Mucosa of rectum (tissue), 2 donors: ENCODE measurements at regions not wholly inside any gene's neighbourhood (a gene's known extent, or its start where the extent isn't known, plus 50 kb on each side); places are given as distances from the start of the nearest gene placed in this dataset.

Experiments used
- H3K27ac ChIP-seq, 2 donors: one replicate each; pipeline ENCODE4 v1.7.0; 2013; ENCODE audit warnings: inconsistent platforms in 2 of 2, low read depth in 2 of 2, low read length in 2 of 2
- H3K27me3 ChIP-seq, 2 donors: one replicate each; pipeline ENCODE4 v1.7.0; 2013; ENCODE audit warnings: low read length in 2 of 2; ENCODE audit not compliant: control insufficient read depth in 2 of 2, insufficient read depth in 2 of 2
- H3K36me3 ChIP-seq, 2 donors: one replicate each; pipeline ENCODE4 v1.7.0; 2013; ENCODE audit warnings: low read length in 2 of 2; ENCODE audit not compliant: control insufficient read depth in 2 of 2, insufficient read depth in 2 of 2
- H3K4me1 ChIP-seq, 2 donors: one replicate each; pipeline ENCODE4 v1.7.0; 2013; ENCODE audit warnings: low read length in 2 of 2, mild to moderate bottlenecking in 1 of 2; ENCODE audit not compliant: control insufficient read depth in 2 of 2, insufficient read depth in 2 of 2
- H3K4me3 ChIP-seq, 2 donors: one replicate each; pipeline ENCODE4 v1.7.0; 2013; ENCODE audit warnings: low read length in 2 of 2
- H3K9ac ChIP-seq, 2 donors: one replicate each; pipeline ENCODE4 v1.7.0; 2013; ENCODE audit warnings: low read length in 2 of 2, low read depth in 1 of 2, mild to moderate bottlenecking in 1 of 2
- H3K9me3 ChIP-seq, 2 donors: one replicate each; pipeline ENCODE4 v1.7.0; 2013; ENCODE audit warnings: low read length in 2 of 2; ENCODE audit not compliant: control insufficient read depth in 2 of 2
- donor health status: healthy.
- donor health status: Normal muscosa, but diverticular disease.

GRCh38 chr15:77733579-77734300 lies 101.0 kb upstream of the LINGO1 start:
- no peaks in the 10 kb centered on the region for H3K9me3 ChIP-seq
- peaks cover 0 to 4% of the 10 kb centered on the region in 2 donors for H3K27me3 ChIP-seq
- H3K4me3 ChIP-seq = no peak overlapping the region
- no peak overlapping the region for H3K27ac ChIP-seq
- H3K4me1 ChIP-seq = no peaks in the 10 kb centered on the region
- H3K36me3 ChIP-seq = no peaks in the 10 kb centered on the region
- no peak overlapping the region for H3K9ac ChIP-seq

- H3K4me1 ChIP-seq = no peaks in the 10 kb centered on the region
- H3K36me3 ChIP-seq = no peaks in the 10 kb centered on the region
- no peak overlapping the region for H3K27ac ChIP-seq
- H3K4me3 ChIP-seq = no peak overlapping the region
- no peak overlapping the region for H3K9ac ChIP-seq
- no peaks in the 10 kb centered on the region for H3K27me3 ChIP-seq
- no peaks in the 10 kb centered on the region for H3K9me3 ChIP-seq
Measured at GRCh38 chr15:77732514-77733335, 100.0 kb upstream of the LINGO1 start.

GRCh38 chr15:77731945-77732344 lies 99.2 kb upstream of the LINGO1 start:
- Histone ChIP-seq H3K27ac (no peak overlapping the region), H3K9ac (no peak overlapping the region), H3K4me3 (no peak overlapping the region), H3K36me3 (no peaks in the 10 kb centered on the region), H3K4me1 (no peaks in the 10 kb centered on the region), H3K27me3 (no peaks in the 10 kb centered on the region), H3K9me3 (no peaks in the 10 kb centered on the region)

DNA sequence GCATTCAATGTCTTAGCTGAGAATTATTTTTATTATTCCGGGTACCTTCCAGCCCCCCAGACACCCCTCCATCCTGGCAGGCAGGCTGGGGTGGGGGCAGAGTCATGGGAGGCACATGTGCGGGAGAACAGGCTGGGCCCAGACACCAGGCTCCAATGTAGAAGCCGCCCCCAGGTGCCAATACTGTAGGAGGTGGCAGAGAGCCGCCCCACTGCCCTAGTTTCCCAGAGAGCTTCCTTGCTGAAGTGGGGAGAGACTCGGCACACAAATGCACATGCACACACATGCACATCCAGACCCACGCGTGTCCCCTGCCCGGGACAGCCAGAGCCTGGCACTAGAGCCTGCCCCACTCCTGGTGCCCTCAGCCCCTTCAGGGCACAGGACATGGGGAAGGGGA lies 98.4 kb upstream of the LINGO1 start:
- Histone ChIP-seq H3K36me3 (no peaks in the 10 kb centered on the region), H3K27me3 (no peaks in the 10 kb centered on the region), H3K9ac (no peak overlapping the region), H3K4me1 (no peaks in the 10 kb centered on the region), H3K27ac (no peak overlapping the region), H3K4me3 (no peak overlapping the region), H3K9me3 (no peaks in the 10 kb centered on the region)

GRCh38 chr15:77727635-77728304 lies 95.1 kb upstream of the LINGO1 start:
- H3K27me3 ChIP-seq = no peaks in the 10 kb centered on the region

DNA sequence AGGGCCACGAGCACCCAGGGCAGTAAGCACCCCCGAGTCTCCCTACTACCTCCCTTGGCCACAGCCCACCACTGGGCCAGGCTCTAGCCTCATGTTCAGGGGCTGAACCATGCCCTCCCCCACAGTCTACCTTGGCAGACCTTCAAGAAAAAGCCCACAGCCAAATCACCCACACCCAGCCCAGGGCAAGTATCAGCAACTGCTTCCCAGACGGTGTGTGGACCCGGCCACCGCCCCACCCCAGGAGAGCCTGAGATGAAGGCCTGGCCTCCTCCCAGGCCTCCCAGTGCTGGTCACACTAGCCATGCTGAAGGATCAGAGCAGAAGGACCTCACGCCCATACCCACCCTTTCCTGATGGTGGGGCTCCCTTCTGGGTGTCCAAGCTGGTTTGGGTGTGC lies 92.0 kb upstream of the LINGO1 start:
- peaks cover 0 to 2% of the 10 kb centered on the region in 2 donors for H3K27me3 ChIP-seq
- no peak overlapping the region for H3K9ac ChIP-seq
- H3K36me3 ChIP-seq = no peaks in the 10 kb centered on the region

More at GRCh38 chr15:77727635-77728304, 95.1 kb upstream of the LINGO1 start:
- Histone ChIP-seq H3K4me3 (no peak overlapping the region), H3K27ac (no peak overlapping the region), H3K9ac (no peak overlapping the region), H3K36me3 (no peaks in the 10 kb centered on the region), H3K4me1 (no peaks in the 10 kb centered on the region), H3K9me3 (no peaks in the 10 kb centered on the region)

DNA sequence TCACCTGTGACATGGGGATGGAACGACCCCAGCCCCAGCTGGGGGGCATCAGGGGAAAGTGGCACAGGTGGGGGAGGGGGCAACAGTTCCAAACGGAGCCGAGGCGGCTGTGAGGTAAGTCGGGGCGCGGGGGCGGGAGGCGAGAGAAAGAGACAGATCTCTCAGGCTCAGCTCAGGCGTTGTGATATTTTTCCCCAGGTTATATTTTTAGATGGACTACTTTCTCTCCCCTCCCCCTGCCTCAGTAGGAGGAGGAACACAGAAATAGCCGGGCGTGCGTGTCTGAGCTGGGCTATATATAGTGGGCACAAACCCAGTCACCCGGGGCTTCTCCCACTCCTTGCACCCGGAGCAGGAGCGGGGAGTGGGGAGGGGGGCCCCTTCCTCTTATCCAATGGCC lies 91.0 kb upstream of the LINGO1 start:
- H3K36me3 ChIP-seq = no peaks in the 10 kb centered on the region
- H3K9ac ChIP-seq = no peak overlapping the region
- H3K4me1 ChIP-seq = no peaks in the 10 kb centered on the region
- H3K27ac ChIP-seq = no peak overlapping the region
- H3K4me3 ChIP-seq = no peak overlapping the region
- H3K27me3 ChIP-seq = peaks cover 0 to 3% of the 10 kb centered on the region in 2 donors
- H3K9me3 ChIP-seq = no peaks in the 10 kb centered on the region

More for the DNA sequence above, 92.0 kb upstream of the LINGO1 start:
- Histone ChIP-seq H3K4me3 (no peak overlapping the region), H3K27ac (no peak overlapping the region), H3K4me1 (no peaks in the 10 kb centered on the region), H3K9me3 (no peaks in the 10 kb centered on the region)

DNA sequence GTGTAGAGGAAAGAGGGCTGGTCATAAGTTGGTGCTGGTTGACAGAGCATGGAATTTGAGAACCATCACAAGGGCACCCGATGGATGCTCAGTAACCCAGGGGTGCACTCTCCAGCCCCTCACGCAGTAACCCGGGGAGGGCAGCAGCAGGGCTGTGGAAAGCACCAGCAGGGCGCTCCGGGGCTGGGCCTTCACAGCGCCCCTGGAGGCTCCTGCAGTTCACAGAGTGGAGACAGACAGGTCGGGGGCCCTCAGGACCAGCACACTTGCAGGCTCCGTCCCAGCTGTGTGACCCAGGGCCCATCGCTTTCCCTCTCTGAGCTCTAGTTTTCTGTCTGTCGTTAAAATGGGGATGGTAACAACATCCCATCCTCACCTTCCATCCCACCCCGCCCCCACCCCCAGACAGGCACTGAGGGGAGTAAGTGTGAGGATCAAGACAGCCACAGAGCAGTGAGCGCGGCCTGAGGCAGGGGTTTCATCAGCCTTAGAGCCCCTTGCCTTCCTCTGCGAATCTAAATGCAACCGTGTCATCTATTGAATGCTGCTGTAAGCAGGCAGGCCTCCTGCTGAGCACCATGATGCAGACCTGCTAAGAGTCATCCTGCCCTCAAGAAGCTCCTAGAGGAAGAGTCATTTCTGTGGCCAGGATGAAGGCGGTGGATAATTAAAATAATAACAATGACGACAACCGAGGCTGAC lies 90.2 kb upstream of the LINGO1 start:
- Histone ChIP-seq H3K4me3 (no peak overlapping the region), H3K27me3 (peaks cover 0 to 3% of the 10 kb centered on the region in 2 donors), H3K27ac (no peak overlapping the region), H3K9ac (no peak overlapping the region), H3K4me1 (no peaks in the 10 kb centered on the region), H3K36me3 (no peaks in the 10 kb centered on the region), H3K9me3 (no peaks in the 10 kb centered on the region)

GRCh38 chr15:77721963-77722362 lies 89.3 kb upstream of the LINGO1 start:
- Histone ChIP-seq H3K27ac (no peak overlapping the region), H3K9me3 (no peaks in the 10 kb centered on the region), H3K4me3 (no peak overlapping the region), H3K9ac (no peak overlapping the region), H3K4me1 (no peaks in the 10 kb centered on the region), H3K36me3 (no peaks in the 10 kb centered on the region), H3K27me3 (peaks cover under 1 to 4% of the 10 kb centered on the region in 2 donors)
